SU-DHL-6 (cell line): ENCODE measurements at regions not wholly inside any gene's neighbourhood (a gene's known extent, or its start where the extent isn't known, plus 50 kb on each side); places are given as distances from the start of the nearest gene placed in this dataset.
"Not testable (repeated sequence)": the region's sequence is repeated elsewhere in the genome, so short reads cannot be mapped to it uniquely, and the experiment has no call there.

Experiments used
- H2AFZ ChIP-seq: fragments of 200-600 bp; sonication (generic); 2 replicates; pipeline ENCODE4 v1.6.1; 2014; ENCODE audit warnings: low read depth, mild to moderate bottlenecking, moderate library complexity, mixed read lengths, antibody characterized with exemption, low read length; ENCODE audit not compliant: severe bottlenecking
- H3F3A ChIP-seq: fragments of 200-600 bp; shearing (Covaris generic); 2 replicates; pipeline ENCODE4 v1.6.0; 2016; ENCODE audit warnings: antibody characterized with exemption, mild to moderate bottlenecking; ENCODE audit not compliant: insufficient read depth
- H3K27ac ChIP-seq: fragments of 200-600 bp; sonication (generic); 2 replicates; pipeline ENCODE4 v1.5.1; 2016; ENCODE audit warnings: low read depth, mild to moderate bottlenecking, low read length, moderate library complexity, mixed read lengths
- H3K27me3 ChIP-seq: fragments of 200-600 bp; sonication (generic), shearing (Covaris generic); 2 replicates; pipeline ENCODE4 v1.6.0; 2014; ENCODE audit warnings: mild to moderate bottlenecking, low read length
- H3K36me3 ChIP-seq: fragments of 200-600 bp; sonication (generic); 2 replicates; pipeline ENCODE4 v1.6.1; 2014; ENCODE audit warnings: mild to moderate bottlenecking, low read length, mixed read lengths
- H3K4me2 ChIP-seq: fragments of 300-600, 200-600 bp; shearing (Covaris generic), sonication (generic); 2 replicates; pipeline ENCODE4 v1.6.0; 2014; ENCODE audit warnings: low read length, low read depth, mild to moderate bottlenecking; ENCODE audit not compliant: poor library complexity, severe bottlenecking
- H3K4me3 ChIP-seq: fragments of 200-600 bp; sonication (generic); 2 replicates; pipeline ENCODE4 v1.5.1; 2014; ENCODE audit warnings: antibody characterized with exemption, low read length, mild to moderate bottlenecking, mixed read lengths; ENCODE audit not compliant: insufficient read depth, poor library complexity, severe bottlenecking
- H3K79me2 ChIP-seq: fragments of 200-600 bp; sonication (generic); 2 replicates; pipeline ENCODE4 v1.6.1; 2014; ENCODE audit warnings: mild to moderate bottlenecking, low read length, moderate library complexity; ENCODE audit not compliant: insufficient read depth
- H3K9ac ChIP-seq: fragments of 200-600 bp; sonication (generic); 2 replicates; pipeline ENCODE4 v1.7.0; 2014; ENCODE audit warnings: mild to moderate bottlenecking, low read length
- H3K9me2 ChIP-seq: fragments of 200-600 bp; sonication (generic); replicated peaks from 2 replicates; pipeline ENCODE4 v1.6.1; 2014; ENCODE audit warnings: low read length; ENCODE audit not compliant: insufficient read depth
- H3K9me3 ChIP-seq: fragments of 200-600 bp; sonication (generic); 2 replicates; pipeline ENCODE4 v1.6.1; 2014; ENCODE audit warnings: low read length, mixed read lengths; ENCODE audit not compliant: insufficient read depth
- H4K20me1 ChIP-seq: fragments of 200-600 bp; sonication (generic); 2 replicates; pipeline ENCODE4 v1.6.1; 2014; ENCODE audit warnings: low read depth, mild to moderate bottlenecking, antibody characterized with exemption, low read length, moderate library complexity, mixed read lengths
- EZH2phosphoT487 ChIP-seq: fragments of 200-600 bp; sonication (generic), shearing (Covaris generic); conservative IDR thresholded peaks from 2 replicates; pipeline ENCODE4 v1.6.1; 2018; ENCODE audit warnings: mild to moderate bottlenecking, antibody characterized with exemption, low read length, moderate library complexity, mixed read lengths
- TF ChIP-seq, protein P1 (sequence below): fragments of 200-600 bp; sonication (generic); IDR thresholded peaks from one replicate; pipeline ENCODE4 v1.5.1; 2017; ENCODE audit warnings: antibody characterized with exemption, mild to moderate bottlenecking, low read length, moderate library complexity; ENCODE audit not compliant: insufficient read depth, poor library complexity, severe bottlenecking

DNA sequence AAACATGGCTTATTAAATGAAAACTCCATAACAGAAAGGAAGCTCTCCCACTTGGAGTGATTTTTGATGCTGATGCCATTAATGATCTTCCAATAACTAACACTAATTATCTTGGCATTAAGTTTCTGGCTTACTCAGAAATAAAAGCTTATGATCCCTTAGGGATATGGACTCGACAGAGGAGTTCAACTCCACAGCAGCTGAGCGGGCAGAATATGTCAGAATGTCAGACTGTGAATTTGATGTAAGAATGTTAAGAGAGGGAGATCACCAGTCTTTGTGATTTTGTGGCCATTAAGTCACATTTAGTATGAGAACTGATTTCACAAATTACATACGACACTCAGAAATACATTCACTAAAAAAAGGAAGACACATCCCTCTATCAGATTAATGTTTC lies 2244.0 kb downstream of the ARAP2 start:
- H3K9ac ChIP-seq, result no peak overlapping the region
- H3K36me3 ChIP-seq, result no peaks in the 10 kb centered on the region
- no peaks in the 10 kb centered on the region for H3K9me3 ChIP-seq
- H3F3A ChIP-seq, result no peaks in the 10 kb centered on the region
- H3K27me3 ChIP-seq, result no peaks in the 10 kb centered on the region
- H3K4me3 ChIP-seq, result no peak overlapping the region
- no peak overlapping the region for H2AFZ ChIP-seq
- H4K20me1 ChIP-seq, result no peaks in the 10 kb centered on the region
- H3K27ac ChIP-seq, result no peak overlapping the region
- no peaks in the 10 kb centered on the region for H3K79me2 ChIP-seq
- no peaks in the 10 kb centered on the region for H3K9me2 ChIP-seq
- TF ChIP-seq EZH2phosphoT487, result no peak
- TF ChIP-seq, protein P1, sequence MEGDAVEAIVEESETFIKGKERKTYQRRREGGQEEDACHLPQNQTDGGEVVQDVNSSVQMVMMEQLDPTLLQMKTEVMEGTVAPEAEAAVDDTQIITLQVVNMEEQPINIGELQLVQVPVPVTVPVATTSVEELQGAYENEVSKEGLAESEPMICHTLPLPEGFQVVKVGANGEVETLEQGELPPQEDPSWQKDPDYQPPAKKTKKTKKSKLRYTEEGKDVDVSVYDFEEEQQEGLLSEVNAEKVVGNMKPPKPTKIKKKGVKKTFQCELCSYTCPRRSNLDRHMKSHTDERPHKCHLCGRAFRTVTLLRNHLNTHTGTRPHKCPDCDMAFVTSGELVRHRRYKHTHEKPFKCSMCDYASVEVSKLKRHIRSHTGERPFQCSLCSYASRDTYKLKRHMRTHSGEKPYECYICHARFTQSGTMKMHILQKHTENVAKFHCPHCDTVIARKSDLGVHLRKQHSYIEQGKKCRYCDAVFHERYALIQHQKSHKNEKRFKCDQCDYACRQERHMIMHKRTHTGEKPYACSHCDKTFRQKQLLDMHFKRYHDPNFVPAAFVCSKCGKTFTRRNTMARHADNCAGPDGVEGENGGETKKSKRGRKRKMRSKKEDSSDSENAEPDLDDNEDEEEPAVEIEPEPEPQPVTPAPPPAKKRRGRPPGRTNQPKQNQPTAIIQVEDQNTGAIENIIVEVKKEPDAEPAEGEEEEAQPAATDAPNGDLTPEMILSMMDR, result no peak
- no peak overlapping the region for H3K4me2 ChIP-seq

DNA sequence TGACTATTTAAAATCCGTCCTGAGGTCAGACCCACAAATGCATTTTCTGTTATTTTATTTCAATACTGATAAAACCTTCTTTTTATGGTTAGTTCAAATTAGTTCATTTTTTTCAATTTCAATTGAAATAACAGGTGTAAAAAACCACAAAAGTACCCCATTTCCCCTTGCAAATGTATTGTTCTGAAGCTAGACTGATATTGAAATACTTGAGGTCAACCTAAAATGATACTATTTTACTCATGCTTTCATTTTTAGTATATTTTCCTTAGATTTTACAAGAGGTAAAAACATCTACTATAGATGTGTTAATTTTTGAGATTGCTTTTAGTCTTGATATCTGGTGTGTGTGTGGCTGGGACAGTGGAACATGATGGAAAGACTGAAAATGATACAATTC lies 2237.8 kb downstream of the ARAP2 start:
- not testable (repeated sequence) for H3K27me3 ChIP-seq, H3K4me2 ChIP-seq, H3K9ac ChIP-seq, H3K4me3 ChIP-seq, H4K20me1 ChIP-seq, H3K9me3 ChIP-seq, H3K9me2 ChIP-seq, H3K79me2 ChIP-seq, H3K36me3 ChIP-seq, H3K27ac ChIP-seq, H3F3A ChIP-seq, H2AFZ ChIP-seq

DNA sequence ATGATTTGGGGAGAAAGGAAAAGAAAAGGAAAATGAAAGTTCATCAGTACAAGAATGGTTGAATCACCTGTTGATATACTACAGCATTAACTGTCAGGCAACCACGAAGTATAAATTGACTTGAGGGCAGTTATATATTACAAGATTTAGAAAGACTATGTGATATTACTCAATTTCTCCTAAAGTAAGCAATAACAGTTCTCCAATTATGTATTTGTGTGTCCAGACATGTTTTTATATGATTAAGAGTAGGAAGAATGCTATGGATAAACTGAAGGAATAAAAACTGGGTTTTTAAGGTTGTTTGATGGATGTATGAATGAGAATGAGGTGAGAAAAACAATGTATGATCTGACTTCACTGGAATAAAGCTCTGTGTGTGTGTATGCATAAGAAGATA lies 2234.4 kb downstream of the ARAP2 start:
- Histone ChIP-seq H3F3A (no peaks in the 10 kb centered on the region), H3K4me2 (no peak overlapping the region), H2AFZ (no peak overlapping the region), H3K9me3 (no peaks in the 10 kb centered on the region), H3K79me2 (no peaks in the 10 kb centered on the region), H3K36me3 (no peaks in the 10 kb centered on the region), H3K9me2 (no peaks in the 10 kb centered on the region), H3K4me3 (no peak overlapping the region), H3K9ac (no peak overlapping the region), H4K20me1 (no peaks in the 10 kb centered on the region), H3K27me3 (no peaks in the 10 kb centered on the region), H3K27ac (no peak overlapping the region)
- no peak for TF ChIP-seq EZH2phosphoT487
- TF ChIP-seq, protein P1, result no peak

DNA sequence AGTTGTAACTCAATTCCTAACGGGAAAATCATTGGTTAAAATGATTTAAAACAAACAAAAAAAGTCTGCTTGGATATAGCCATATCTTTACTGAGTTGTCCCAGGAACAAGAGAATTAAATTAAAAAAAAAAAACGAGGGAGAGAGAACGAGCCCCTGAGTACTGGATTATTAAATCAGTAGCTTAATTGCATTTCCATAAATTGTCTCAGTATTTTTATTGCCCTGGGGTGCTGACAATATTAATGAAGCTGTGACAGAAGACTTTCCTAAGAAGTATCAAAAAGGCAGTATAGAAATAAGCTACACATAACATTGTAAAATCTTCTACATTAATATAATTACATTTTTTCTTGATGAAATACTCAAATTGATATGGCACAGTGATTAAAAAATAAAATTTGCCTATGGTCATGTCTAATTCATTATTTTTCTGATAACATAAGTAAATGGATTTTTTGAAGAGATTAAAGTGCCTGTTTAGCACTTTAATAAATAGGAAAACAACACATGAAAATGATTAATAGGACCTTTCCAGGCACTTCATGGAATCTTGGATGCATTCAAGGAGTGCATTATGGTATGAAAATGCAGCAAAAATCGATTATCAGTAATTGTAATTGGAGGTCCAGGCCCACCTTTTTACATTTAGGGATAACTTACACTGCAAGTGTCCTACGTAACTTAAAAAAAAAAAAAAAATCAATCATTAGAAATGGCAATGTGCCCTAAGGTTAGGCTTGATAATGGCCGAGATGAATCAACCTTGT lies 2233.4 kb downstream of the ARAP2 start:
- Histone ChIP-seq H3K9ac (no peak overlapping the region), H3F3A (no peaks in the 10 kb centered on the region), H3K9me2 (no peaks in the 10 kb centered on the region), H4K20me1 (no peaks in the 10 kb centered on the region), H3K27ac (no peak overlapping the region), H3K27me3 (no peaks in the 10 kb centered on the region), H3K4me3 (no peak overlapping the region), H3K4me2 (no peak overlapping the region), H3K79me2 (no peaks in the 10 kb centered on the region), H2AFZ (no peak overlapping the region), H3K36me3 (no peaks in the 10 kb centered on the region), H3K9me3 (no peaks in the 10 kb centered on the region)
- no peak for TF ChIP-seq EZH2phosphoT487
- TF ChIP-seq, protein P1, result no peak
